ENCODE measurements at regions not wholly inside any gene's neighbourhood (a gene's known extent, or its start where the extent isn't known, plus 50 kb on each side); places are given as distances from the start of the nearest gene placed in this dataset.

DNA sequence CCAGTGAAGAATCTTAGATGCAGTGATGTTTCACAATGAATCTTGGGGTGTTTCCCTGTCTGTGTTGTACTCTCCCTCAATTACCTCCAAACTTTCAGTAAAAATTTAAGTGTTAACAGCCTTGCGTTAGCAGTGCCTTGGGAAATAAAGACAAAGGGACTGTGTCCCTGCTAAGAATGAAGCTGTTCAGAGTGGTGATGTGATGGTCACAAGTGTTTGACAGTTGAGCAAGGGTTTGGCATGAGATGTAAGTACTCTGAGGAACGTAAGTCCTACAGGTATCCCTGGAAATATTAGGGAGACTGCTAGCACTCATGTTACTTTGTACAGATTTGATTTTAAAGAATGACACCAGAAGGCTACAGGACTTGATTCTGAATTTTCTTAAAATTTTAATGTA is 304.3 kb upstream of the DPH6 start:
- no peak overlapping the region for H3K4me3 ChIP-seq (ENCODE audit: low read length)
- H3K27me3 ChIP-seq (ENCODE audit: control insufficient read depth, insufficient read depth, low read length), result no peaks in the 10 kb centered on the region
- no peak overlapping the region for H3K27ac ChIP-seq (ENCODE audit: low read length)
- no peaks in the 10 kb centered on the region for H3K36me3 ChIP-seq (ENCODE audit: control insufficient read depth, insufficient read depth, low read length)
- no peak for DNase-seq
- no peaks in the 10 kb centered on the region for H3K4me1 ChIP-seq (ENCODE audit: control insufficient read depth, insufficient read depth, low read length)
- H3K9me3 ChIP-seq (replicated peaks; ENCODE audit: control insufficient read depth, low read depth, low read length), result no peaks in the 10 kb centered on the region
- WGBS (ENCODE audit: insufficient coverage), result 93% methylated on average over 2 of the region's 2 CpGs

- H3K36me3 ChIP-seq (ENCODE audit: control insufficient read depth, insufficient read depth, low read length), result no peaks in the 10 kb centered on the region
- no peak for DNase-seq
- no peaks in the 10 kb centered on the region for H3K4me1 ChIP-seq (ENCODE audit: control insufficient read depth, insufficient read depth, low read length)
- H3K27ac ChIP-seq (ENCODE audit: low read length), result no peak overlapping the region
- no peaks in the 10 kb centered on the region for H3K27me3 ChIP-seq (ENCODE audit: control insufficient read depth, insufficient read depth, low read length)
- H3K9me3 ChIP-seq (replicated peaks; ENCODE audit: control insufficient read depth, low read depth, low read length), result no peaks in the 10 kb centered on the region
- H3K4me3 ChIP-seq (ENCODE audit: low read length), result no peak overlapping the region
- WGBS (ENCODE audit: insufficient coverage), result 100% methylated on average over 1 of the region's 1 CpG
These were observed 305.5 kb upstream of the DPH6 start for GRCh38 chr15:35851491-35851890.

DNA sequence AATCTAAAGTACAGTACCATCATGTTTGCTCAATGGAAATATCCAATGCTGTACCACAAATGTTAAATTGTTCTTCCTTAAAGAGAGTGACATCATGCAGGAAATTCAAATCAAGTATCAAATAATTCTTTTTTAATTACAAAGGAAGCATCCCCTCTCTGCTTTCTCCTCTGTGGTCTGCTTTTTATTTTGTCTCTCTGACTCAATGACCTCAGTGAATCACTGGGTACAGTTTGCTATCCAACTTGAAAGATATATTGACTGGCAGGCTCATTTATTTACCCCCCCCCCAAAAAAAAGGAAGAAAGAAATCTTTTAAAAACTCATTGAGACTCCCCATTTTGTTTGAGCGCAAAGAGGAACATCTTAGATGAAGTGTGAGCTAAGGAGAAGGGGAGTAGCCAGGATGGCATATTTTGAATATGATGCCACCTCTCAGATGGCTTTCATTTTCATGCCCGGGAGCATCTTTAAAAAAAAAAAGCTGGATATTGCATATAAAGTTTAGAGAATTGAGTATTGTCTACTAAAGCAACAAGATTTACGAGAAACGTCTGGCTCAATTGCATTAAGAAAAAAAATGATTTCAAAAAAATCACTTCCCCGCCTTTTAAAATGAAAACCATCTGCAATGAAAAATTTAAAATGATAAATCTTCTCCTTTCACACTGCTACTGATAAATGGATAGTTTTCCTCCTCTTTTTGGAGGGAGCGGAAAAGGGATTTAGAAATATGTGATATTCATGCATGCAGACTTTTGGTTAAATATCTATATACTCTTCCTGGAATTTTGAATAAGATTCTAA is 307.1 kb upstream of the DPH6 start:
- no CpG with 5 or more reads among the region's 6 CpGs for WGBS (ENCODE audit: insufficient coverage)
- H3K27ac ChIP-seq (ENCODE audit: low read length), result no peak overlapping the region
- H3K4me1 ChIP-seq (ENCODE audit: control insufficient read depth, insufficient read depth, low read length), result no peaks in the 10 kb centered on the region
- H3K4me3 ChIP-seq (ENCODE audit: low read length), result no peak overlapping the region
- DNase-seq, result no peak
- H3K27me3 ChIP-seq (ENCODE audit: control insufficient read depth, insufficient read depth, low read length), result no peaks in the 10 kb centered on the region
- H3K36me3 ChIP-seq (ENCODE audit: control insufficient read depth, insufficient read depth, low read length), result no peaks in the 10 kb centered on the region
- H3K9me3 ChIP-seq (replicated peaks; ENCODE audit: control insufficient read depth, low read depth, low read length), result no peaks in the 10 kb centered on the region

- H3K36me3 ChIP-seq (ENCODE audit: control insufficient read depth, insufficient read depth, low read length), result no peaks in the 10 kb centered on the region
- H3K27ac ChIP-seq (ENCODE audit: low read length), result no peak overlapping the region
- H3K9me3 ChIP-seq (replicated peaks; ENCODE audit: control insufficient read depth, low read depth, low read length), result no peaks in the 10 kb centered on the region
- H3K4me3 ChIP-seq (ENCODE audit: low read length), result no peak overlapping the region
- no peaks in the 10 kb centered on the region for H3K4me1 ChIP-seq (ENCODE audit: control insufficient read depth, insufficient read depth, low read length)
- H3K27me3 ChIP-seq (ENCODE audit: control insufficient read depth, insufficient read depth, low read length), result no peaks in the 10 kb centered on the region
- DNase-seq, result no peak
- WGBS (ENCODE audit: insufficient coverage), result 100% methylated on average over 2 of the region's 3 CpGs
These were observed 308.4 kb upstream of the DPH6 start for GRCh38 chr15:35854316-35854715.

- Histone ChIP-seq H3K4me3 (ENCODE audit: low read length) (no peak overlapping the region), H3K36me3 (ENCODE audit: control insufficient read depth, insufficient read depth, low read length) (no peaks in the 10 kb centered on the region), H3K9me3 (replicated peaks; ENCODE audit: control insufficient read depth, low read depth, low read length) (no peaks in the 10 kb centered on the region), H3K27me3 (ENCODE audit: control insufficient read depth, insufficient read depth, low read length) (no peaks in the 10 kb centered on the region), H3K4me1 (ENCODE audit: control insufficient read depth, insufficient read depth, low read length) (no peaks in the 10 kb centered on the region), H3K27ac (ENCODE audit: low read length) (no peak overlapping the region)
- 93% methylated on average over 3 of the region's 6 CpGs for WGBS (ENCODE audit: insufficient coverage)
- DNase-seq, result no peak
These were observed 311.7 kb upstream of the DPH6 start for GRCh38 chr15:35857567-35858226.

DNA sequence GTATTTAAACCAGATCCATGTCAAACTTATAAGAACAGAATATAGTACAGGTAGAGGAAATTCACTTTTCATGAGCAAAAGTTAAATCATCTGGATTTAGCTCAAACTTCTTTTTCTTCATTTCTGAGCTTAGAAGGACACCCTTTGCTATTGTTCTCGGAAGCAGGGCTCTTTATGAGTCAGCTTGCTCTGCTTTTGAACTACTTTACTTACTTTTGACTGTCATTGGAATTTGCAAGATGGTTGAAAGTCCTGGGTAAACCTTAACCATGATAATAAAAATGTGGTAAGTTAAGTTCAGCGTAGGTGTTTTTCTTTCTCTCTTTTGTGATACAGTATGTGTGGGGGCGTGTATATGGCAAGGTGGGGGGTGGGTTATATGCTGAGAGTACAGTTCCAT is 312.7 kb upstream of the DPH6 start:
- H3K27me3 ChIP-seq (ENCODE audit: control insufficient read depth, insufficient read depth, low read length), result no peaks in the 10 kb centered on the region
- no peak overlapping the region for H3K4me3 ChIP-seq (ENCODE audit: low read length)
- no peak overlapping the region for H3K27ac ChIP-seq (ENCODE audit: low read length)
- 100% methylated on average over 1 of the region's 3 CpGs for WGBS (ENCODE audit: insufficient coverage)
- no peaks in the 10 kb centered on the region for H3K36me3 ChIP-seq (ENCODE audit: control insufficient read depth, insufficient read depth, low read length)
- DNase-seq, result no peak
- H3K4me1 ChIP-seq (ENCODE audit: control insufficient read depth, insufficient read depth, low read length), result no peaks in the 10 kb centered on the region
- H3K9me3 ChIP-seq (replicated peaks; ENCODE audit: control insufficient read depth, low read depth, low read length), result no peaks in the 10 kb centered on the region

DNA sequence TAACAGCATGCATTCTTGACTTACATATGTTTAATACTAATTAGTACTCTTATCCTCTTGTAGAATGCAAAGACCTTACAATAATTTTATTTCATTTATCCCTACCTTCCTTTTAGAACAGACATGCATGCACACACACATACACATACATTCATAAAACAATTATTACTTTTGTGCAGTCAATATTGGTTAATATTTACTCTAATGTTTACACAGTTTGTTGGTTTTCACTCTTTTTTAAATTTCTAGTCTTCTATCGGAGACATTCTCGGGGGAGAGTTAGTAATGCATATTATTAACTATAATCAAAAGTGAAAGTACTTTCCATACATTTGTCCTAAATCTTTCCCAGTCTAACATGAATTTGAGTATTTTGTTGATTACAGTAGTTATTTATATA is 317.7 kb upstream of the DPH6 start:
- H3K36me3 ChIP-seq (ENCODE audit: control insufficient read depth, insufficient read depth, low read length), result no peaks in the 10 kb centered on the region
- no peaks in the 10 kb centered on the region for H3K4me1 ChIP-seq (ENCODE audit: control insufficient read depth, insufficient read depth, low read length)
- no CpG with 5 or more reads among the region's 2 CpGs for WGBS (ENCODE audit: insufficient coverage)
- no peak overlapping the region for H3K4me3 ChIP-seq (ENCODE audit: low read length)
- no peaks in the 10 kb centered on the region for H3K27me3 ChIP-seq (ENCODE audit: control insufficient read depth, insufficient read depth, low read length)
- no peaks in the 10 kb centered on the region for H3K9me3 ChIP-seq (replicated peaks; ENCODE audit: control insufficient read depth, low read depth, low read length)
- DNase-seq, result no peak
- H3K27ac ChIP-seq (ENCODE audit: low read length), result no peak overlapping the region

DNA sequence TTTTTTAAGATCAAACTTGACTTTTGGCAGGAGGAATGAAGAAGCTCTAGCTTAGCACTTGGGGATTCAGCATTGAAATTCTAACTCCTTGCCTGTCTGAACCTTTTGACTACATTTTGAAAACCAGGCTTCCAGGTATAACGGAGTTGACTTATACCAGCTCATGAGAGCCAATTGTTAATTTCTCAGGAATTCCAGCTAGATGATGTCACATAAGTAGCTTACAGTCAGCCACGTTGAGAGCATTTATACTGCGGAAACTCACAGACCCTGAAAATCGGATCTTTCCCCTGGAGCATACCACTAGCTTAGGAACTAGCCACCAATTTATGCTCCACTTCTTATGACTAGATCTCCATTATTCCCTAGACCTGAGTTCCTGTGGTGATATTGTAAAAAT is 321.4 kb upstream of the DPH6 start:
- no peaks in the 10 kb centered on the region for H3K36me3 ChIP-seq (ENCODE audit: control insufficient read depth, insufficient read depth, low read length)
- H3K27me3 ChIP-seq (ENCODE audit: control insufficient read depth, insufficient read depth, low read length), result no peaks in the 10 kb centered on the region
- no peak overlapping the region for H3K27ac ChIP-seq (ENCODE audit: low read length)
- no peaks in the 10 kb centered on the region for H3K9me3 ChIP-seq (replicated peaks; ENCODE audit: control insufficient read depth, low read depth, low read length)
- no peak for DNase-seq
- 67% methylated on average over 1 of the region's 4 CpGs for WGBS (ENCODE audit: insufficient coverage)
- H3K4me3 ChIP-seq (ENCODE audit: low read length), result no peak overlapping the region
- no peaks in the 10 kb centered on the region for H3K4me1 ChIP-seq (ENCODE audit: control insufficient read depth, insufficient read depth, low read length)

DNA sequence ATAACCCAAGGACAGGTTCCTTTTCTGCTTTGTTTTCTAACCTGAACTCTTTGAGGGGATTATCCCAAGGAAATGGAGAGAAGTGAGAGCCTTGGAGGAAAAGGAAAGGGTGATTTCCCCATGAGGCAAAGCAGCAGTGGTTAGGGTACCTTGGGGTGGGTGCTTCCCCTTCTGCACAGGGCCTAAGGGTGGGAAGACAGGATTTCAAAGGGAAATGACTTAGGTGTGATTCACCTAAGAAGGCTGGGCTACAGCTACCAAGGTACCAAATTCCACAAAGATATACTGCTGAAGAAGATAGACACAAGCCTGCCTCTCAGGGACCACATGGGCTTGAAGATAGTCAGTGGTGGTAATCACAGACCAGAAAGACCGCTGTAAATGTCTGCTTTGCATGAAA is 325.3 kb upstream of the DPH6 start:
- H3K9me3 ChIP-seq (replicated peaks; ENCODE audit: control insufficient read depth, low read depth, low read length), result no peaks in the 10 kb centered on the region
- H3K27ac ChIP-seq (ENCODE audit: low read length), result no peak overlapping the region
- WGBS (ENCODE audit: insufficient coverage), result 82% methylated on average over 1 of the region's 1 CpG
- no peak overlapping the region for H3K4me3 ChIP-seq (ENCODE audit: low read length)
- no peak for DNase-seq
- H3K4me1 ChIP-seq (ENCODE audit: control insufficient read depth, insufficient read depth, low read length), result no peaks in the 10 kb centered on the region
- H3K27me3 ChIP-seq (ENCODE audit: control insufficient read depth, insufficient read depth, low read length), result no peaks in the 10 kb centered on the region
- H3K36me3 ChIP-seq (ENCODE audit: control insufficient read depth, insufficient read depth, low read length), result no peaks in the 10 kb centered on the region

- no peak overlapping the region for H3K27ac ChIP-seq (ENCODE audit: low read length)
- H3K27me3 ChIP-seq (ENCODE audit: control insufficient read depth, insufficient read depth, low read length), result no peaks in the 10 kb centered on the region
- WGBS (ENCODE audit: insufficient coverage), result no CpG with 5 or more reads among the region's 3 CpGs
- H3K4me3 ChIP-seq (ENCODE audit: low read length), result no peak overlapping the region
- DNase-seq, result no peak
- H3K4me1 ChIP-seq (ENCODE audit: control insufficient read depth, insufficient read depth, low read length), result no peaks in the 10 kb centered on the region
- no peaks in the 10 kb centered on the region for H3K9me3 ChIP-seq (replicated peaks; ENCODE audit: control insufficient read depth, low read depth, low read length)
- H3K36me3 ChIP-seq (ENCODE audit: control insufficient read depth, insufficient read depth, low read length), result no peaks in the 10 kb centered on the region
These were observed 325.8 kb upstream of the DPH6 start for GRCh38 chr15:35871812-35872211.

All from muscle of leg (tissue), 3 donors.